GM19438 (cell line): ENCODE measurements at regions not wholly inside any gene's neighbourhood (a gene's known extent, or its start where the extent isn't known, plus 50 kb on each side); places are given as distances from the start of the nearest gene placed in this dataset.

Experiments used
- ATAC-seq: cut with Tn5 transposase; IDR thresholded peaks from one replicate; pipeline ENCODE4 v1.9.1; 2021; ENCODE audit warnings: low read depth; ENCODE audit not compliant: unreplicated experiment

DNA sequence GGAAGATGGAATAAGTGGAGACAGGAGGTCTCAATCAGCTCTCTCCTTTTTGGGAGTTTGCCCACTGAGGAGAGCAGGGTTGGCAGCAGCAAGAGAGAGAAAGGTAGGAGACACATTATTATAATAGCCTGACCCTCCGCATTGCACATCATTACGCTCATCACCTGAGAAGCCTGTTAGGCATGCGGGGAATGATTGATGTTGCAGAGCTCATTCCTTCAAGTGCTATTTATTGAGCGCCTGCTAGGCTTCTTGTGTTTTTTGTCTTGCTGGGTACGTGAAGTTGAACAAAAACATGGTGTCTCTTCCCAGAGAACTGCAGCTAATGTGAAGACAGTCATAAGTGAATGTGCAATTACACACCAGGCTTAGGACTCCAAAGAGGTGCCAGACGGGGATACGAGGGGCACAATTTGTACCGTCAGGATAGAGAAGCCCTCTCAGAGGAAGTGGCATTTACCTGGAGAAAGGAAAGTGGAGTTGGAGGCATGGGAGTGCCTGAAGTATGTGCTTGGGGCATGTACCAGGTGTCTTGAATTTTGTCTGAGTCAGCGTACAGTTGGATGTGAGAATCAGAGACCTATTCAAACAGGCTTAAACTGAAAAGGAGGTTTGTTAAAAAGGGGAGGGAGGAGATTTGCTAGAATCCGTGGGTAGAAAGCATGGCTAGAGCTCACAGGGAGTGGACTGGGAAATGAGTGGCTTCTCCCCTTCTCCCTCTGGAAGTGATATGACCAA, 90.2 kb upstream of the SOD3 start:
- no peak for ATAC-seq

GRCh38 chr4:24713604-24714003, 81.8 kb upstream of the SOD3 start:
- ATAC-seq = no peak

DNA sequence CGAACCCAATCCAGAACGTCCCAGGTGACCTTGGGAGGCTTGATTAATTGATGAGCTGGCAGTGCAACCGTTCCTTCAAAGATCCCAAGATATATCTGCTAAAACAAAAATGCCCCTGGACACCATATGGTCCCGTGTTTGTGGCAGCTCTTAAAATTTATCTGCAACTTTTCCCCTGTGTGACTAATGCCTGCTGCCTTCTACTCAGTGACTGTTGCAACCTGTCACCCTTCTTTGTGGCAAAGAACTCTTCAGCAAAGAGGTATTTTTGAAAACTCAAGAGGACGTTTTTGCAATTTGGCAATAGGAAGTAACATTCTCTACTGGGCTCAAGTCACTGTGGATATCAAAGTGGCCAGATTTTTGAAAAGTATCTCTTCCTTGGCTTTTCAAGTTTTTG, 75.8 kb upstream of the SOD3 start:
- ATAC-seq = no peak

DNA sequence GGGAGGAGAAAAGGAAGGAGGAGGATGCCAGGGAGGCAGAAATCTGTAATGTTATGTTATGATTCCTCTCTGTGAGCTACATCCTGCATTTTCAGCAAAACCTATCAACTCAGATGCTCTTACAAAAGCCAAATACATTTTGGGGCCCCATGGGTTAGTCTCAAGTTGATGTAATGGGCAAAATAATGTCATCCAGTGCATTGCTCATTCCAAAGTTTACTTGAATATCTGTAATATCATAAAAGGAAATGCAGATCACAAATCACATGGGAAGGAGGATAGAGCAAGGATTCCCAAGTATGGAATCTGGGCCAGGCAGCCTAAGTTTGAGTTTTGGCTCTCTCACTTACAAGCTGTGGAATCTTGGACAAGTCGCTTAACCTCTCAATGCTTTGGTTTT, 74.9 kb upstream of the SOD3 start:
- no peak for ATAC-seq

DNA sequence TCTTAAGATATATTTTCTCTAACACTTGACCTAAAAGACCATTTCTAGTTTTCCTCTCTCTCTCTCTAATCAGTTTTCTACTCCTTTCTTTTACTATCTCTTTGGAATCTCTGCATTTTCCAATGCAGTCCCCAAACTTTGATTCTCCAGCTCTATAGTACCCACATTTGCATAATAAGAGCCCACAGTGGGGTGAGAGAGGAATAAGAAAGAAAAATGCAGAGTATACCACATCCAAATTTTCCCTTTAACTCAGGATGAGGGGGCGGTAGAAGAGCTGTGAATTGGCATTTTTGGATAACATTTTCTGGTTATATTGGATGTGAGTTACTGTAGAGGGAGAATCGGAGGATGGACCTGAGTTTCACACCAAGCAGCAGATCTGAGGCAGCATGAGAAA, 74.4 kb upstream of the SOD3 start:
- ATAC-seq = no peak

GRCh38 chr4:24722026-24722568, 73.3 kb upstream of the SOD3 start:
- no peak for ATAC-seq

- no peak for ATAC-seq
Observed at GRCh38 chr4:24727390-24728224, 67.8 kb upstream of the SOD3 start.

- no peak for ATAC-seq
Observed at GRCh38 chr4:24729119-24729730, 66.1 kb upstream of the SOD3 start.

DNA sequence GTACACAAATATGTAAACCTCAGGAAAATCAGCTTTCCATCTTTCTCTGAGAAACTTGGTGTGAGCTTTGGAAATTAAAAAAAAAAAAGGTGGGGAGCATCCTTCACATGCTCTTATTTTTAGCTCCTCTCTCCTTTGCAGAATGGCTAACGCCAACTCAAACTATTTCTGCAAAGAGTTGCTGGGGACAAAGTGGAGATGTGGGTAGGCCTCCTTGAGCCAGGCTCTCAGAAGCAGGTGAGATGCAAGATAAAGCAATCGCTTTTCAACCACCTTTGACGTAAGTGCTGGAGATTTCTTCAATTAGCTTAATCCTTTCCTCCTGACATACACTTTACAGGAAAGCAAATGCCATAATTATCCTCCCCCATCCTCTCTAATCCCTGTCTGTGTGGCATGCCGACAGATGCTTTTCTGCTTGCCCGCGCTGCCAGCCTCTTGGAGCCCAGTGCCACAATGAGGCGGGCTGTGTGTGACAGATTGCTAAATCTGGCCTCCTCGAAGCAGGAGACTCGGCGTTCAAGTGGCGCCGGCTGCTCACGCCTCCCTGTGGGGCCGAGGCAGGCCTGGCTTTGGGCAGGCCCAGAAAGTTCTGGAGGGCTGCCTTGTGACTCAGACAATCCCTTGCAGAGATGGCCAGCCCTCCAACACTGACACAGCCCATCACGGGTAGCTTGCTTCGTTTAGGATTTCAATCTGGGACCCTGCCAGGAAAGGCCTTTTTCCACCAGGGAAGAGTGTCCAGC, 64.9 kb upstream of the SOD3 start:
- ATAC-seq = no peak

DNA sequence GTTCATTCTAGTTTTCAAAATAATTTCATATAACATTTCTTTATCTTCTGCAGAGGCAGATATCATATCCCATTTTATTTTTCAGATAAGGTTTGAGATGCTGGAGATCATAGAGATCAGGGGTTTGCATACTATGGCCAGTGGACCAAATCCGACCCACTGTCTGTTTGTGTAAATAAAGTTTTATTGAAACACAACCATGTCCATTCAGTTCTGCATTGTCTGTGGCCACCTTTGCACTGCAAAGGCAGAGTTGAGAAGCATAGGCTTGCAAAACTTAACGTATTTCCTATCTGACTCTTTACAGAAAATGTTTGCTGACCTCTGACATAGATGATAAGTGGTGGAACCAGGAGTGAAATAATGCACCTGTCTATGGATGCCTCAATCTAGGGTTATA, 63.9 kb upstream of the SOD3 start:
- ATAC-seq = no peak

DNA sequence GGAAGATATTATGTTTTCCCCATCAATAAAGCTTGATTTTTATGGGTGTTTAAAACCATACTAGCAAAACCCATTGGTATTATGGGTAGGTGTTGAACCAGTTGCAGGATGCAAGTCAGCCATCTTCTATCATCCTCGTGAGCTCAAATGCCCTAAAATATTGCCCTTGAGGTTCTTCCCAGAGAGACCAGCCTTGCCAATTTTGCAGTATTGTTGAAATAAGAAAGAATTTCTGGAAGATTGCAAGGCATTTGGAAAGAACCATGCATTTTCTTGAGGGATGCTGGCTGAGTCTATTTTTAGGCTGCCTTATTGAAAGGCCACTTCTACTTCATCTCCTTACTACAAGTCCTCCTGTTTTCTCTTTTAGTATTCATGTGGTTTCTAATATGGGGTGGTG, 60.9 kb upstream of the SOD3 start:
- no peak for ATAC-seq

GRCh38 chr4:24736066-24736465, 59.3 kb upstream of the SOD3 start:
- no peak for ATAC-seq

- ATAC-seq = no peak
Observed at GRCh38 chr4:24741910-24742309, 53.5 kb upstream of the SOD3 start.

- no peak for ATAC-seq
Observed at GRCh38 chr4:24742335-24742734, 53.0 kb upstream of the SOD3 start.

DNA sequence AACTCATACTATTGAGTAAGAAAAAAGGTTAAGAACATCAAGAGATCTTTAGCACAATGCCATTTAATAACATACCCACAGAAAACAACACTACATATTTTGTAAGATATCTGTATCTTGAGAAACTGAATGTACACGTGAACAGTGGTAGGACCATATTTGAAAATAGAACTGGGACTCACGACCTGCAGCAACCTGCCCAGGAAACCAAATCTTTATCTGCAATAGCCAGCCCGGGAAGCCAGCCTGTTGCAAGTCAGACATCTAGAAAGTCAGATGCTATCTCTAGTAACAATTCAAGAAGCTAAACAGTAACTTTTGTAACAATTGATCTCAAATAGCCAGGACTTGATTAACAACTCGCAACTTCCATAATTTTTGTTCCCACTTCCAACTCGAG, 52.6 kb upstream of the SOD3 start:
- ATAC-seq = no peak

DNA sequence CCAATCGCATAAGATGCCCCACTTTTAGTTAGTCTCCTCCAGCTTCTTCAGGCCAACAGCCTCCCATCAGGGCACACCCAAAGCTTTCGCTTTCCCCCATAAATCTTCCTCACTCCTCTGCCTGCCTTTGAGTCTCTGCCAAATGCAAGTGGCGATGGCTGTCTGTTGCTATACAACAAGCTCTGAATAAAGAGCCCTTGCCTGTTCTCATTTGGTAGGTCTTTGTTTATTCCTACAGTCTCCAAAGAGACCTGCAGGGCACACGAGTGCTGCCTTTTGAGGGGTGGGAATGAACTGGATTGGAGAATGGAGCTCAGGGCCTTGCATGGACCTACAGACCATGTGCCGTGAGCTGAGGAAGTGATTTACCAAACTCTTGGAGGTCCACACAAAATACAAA, 52.2 kb upstream of the SOD3 start:
- ATAC-seq = no peak

DNA sequence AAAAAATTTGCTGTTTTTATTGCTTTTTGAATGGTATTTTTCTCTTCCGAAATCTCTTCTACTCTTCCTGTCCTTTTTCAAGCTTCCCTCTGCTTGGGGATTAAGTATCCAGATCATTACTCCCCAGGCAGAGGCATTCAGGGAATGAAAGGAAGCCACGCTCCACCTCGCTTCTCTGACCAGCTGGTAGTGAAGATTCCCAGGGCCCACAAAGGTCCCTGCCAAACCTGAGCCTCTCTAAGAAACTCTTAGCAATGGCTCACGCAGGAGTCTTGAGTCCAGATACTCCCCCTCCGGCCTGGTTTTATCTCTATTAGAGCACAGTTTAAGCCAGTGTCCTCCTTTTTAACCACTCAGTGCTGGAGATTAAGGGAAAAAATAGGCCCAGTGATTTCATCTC, 51.4 kb upstream of the SOD3 start:
- no peak for ATAC-seq

GRCh38 chr4:24745172-24745895, 50.0 kb upstream of the SOD3 start:
- ATAC-seq = no peak
